SK-N-SH (cell line): ENCODE measurements at regions not wholly inside any gene's neighbourhood (a gene's known extent, or its start where the extent isn't known, plus 50 kb on each side); places are given as distances from the start of the nearest gene placed in this dataset.

Experiments
- CTCF ChIP-seq: fragments of 200-600 bp; sonication (generic); IDR thresholded peaks from 2 replicates; pipeline ENCODE4 v1.6.1; 2017; ENCODE audit warnings: antibody characterized with exemption, mild to moderate bottlenecking, moderate library complexity
- ELF1 ChIP-seq: IDR thresholded peaks from 2 replicates; pipeline ENCODE4 v1.4.0; 2012
- EP300 ChIP-seq, 2 experiments: IDR thresholded peaks; 2 replicates each; pipeline versions ENCODE4 v1.4.0 to v1.6.1; 2012; ENCODE audit warnings: borderline replicate concordance in 1 of 2, low read depth in 1 of 2, low read length in 1 of 2
- JUND ChIP-seq: IDR thresholded peaks from 2 replicates; pipeline ENCODE4 v1.4.0; 2012
- MAX ChIP-seq: IDR thresholded peaks from 2 replicates; pipeline ENCODE4 v1.4.0; 2012; ENCODE audit warnings: low read depth
- POLR2AphosphoS5 ChIP-seq: IDR thresholded peaks from 2 replicates; pipeline ENCODE4 v1.6.1; 2012; ENCODE audit warnings: low read depth, low read length
- RAD21 ChIP-seq: IDR thresholded peaks from 2 replicates; pipeline ENCODE4 v1.6.1; 2012; ENCODE audit warnings: mild to moderate bottlenecking, low read length
- REST ChIP-seq: IDR thresholded peaks from 2 replicates; pipeline ENCODE4 v1.6.1; 2012; ENCODE audit warnings: mild to moderate bottlenecking, low read depth, low read length, moderate library complexity
- SIN3A ChIP-seq: IDR thresholded peaks from 2 replicates; pipeline ENCODE4 v1.6.1; 2012; ENCODE audit warnings: low read depth, mild to moderate bottlenecking, low read length, moderate library complexity, borderline replicate concordance
- TCF12 ChIP-seq: IDR thresholded peaks from 2 replicates; pipeline ENCODE4 v1.4.0; 2012

- TF ChIP-seq POLR2AphosphoS5 (no peak), CTCF (no peak), TCF12 (no peak), JUND (no peak), EP300 (IDR thresholded peaks at IDR 0.05; ENCODE audit: borderline replicate concordance in 1 of 2, low read depth in 1 of 2, low read length in 1 of 2) (no peak), REST (no peak), RAD21 (no peak), MAX (no peak), SIN3A (no peak), ELF1 (no peak)
These were observed 412.1 kb downstream of the IRS1 start for GRCh38 chr2:226387499-226387942.
